ENCODE measurements at regions not wholly inside any gene's neighbourhood (a gene's known extent, or its start where the extent isn't known, plus 50 kb on each side); places are given as distances from the start of the nearest gene placed in this dataset.

GRCh38 chr9:12614488-12614887 lies 78.7 kb upstream of the TYRP1 start:
- no peak for TF ChIP-seq POLR2A (IDR thresholded peaks at IDR 0.05; ENCODE audit: low read length)
- no peak for TF ChIP-seq GATA1 (IDR thresholded peaks at IDR 0.05; ENCODE audit: low read depth, low read length)
